SU-DHL-6 (cell line): ENCODE measurements at regions not wholly inside any gene's neighbourhood (a gene's known extent, or its start where the extent isn't known, plus 50 kb on each side); places are given as distances from the start of the nearest gene placed in this dataset.

Experiments used
- H2AFZ ChIP-seq: fragments of 200-600 bp; sonication (generic); 2 replicates; pipeline ENCODE4 v1.6.1; 2014; ENCODE audit warnings: low read depth, mild to moderate bottlenecking, moderate library complexity, mixed read lengths, antibody characterized with exemption, low read length; ENCODE audit not compliant: severe bottlenecking
- H3F3A ChIP-seq: fragments of 200-600 bp; shearing (Covaris generic); 2 replicates; pipeline ENCODE4 v1.6.0; 2016; ENCODE audit warnings: antibody characterized with exemption, mild to moderate bottlenecking; ENCODE audit not compliant: insufficient read depth
- H3K27ac ChIP-seq: fragments of 200-600 bp; sonication (generic); 2 replicates; pipeline ENCODE4 v1.5.1; 2016; ENCODE audit warnings: low read depth, mild to moderate bottlenecking, low read length, moderate library complexity, mixed read lengths
- H3K27me3 ChIP-seq: fragments of 200-600 bp; sonication (generic), shearing (Covaris generic); 2 replicates; pipeline ENCODE4 v1.6.0; 2014; ENCODE audit warnings: mild to moderate bottlenecking, low read length
- H3K36me3 ChIP-seq: fragments of 200-600 bp; sonication (generic); 2 replicates; pipeline ENCODE4 v1.6.1; 2014; ENCODE audit warnings: mild to moderate bottlenecking, low read length, mixed read lengths
- H3K4me2 ChIP-seq: fragments of 300-600, 200-600 bp; shearing (Covaris generic), sonication (generic); 2 replicates; pipeline ENCODE4 v1.6.0; 2014; ENCODE audit warnings: low read length, low read depth, mild to moderate bottlenecking; ENCODE audit not compliant: poor library complexity, severe bottlenecking
- H3K4me3 ChIP-seq: fragments of 200-600 bp; sonication (generic); 2 replicates; pipeline ENCODE4 v1.5.1; 2014; ENCODE audit warnings: antibody characterized with exemption, low read length, mild to moderate bottlenecking, mixed read lengths; ENCODE audit not compliant: insufficient read depth, poor library complexity, severe bottlenecking
- H3K79me2 ChIP-seq: fragments of 200-600 bp; sonication (generic); 2 replicates; pipeline ENCODE4 v1.6.1; 2014; ENCODE audit warnings: mild to moderate bottlenecking, low read length, moderate library complexity; ENCODE audit not compliant: insufficient read depth
- H3K9ac ChIP-seq: fragments of 200-600 bp; sonication (generic); 2 replicates; pipeline ENCODE4 v1.7.0; 2014; ENCODE audit warnings: mild to moderate bottlenecking, low read length
- H3K9me2 ChIP-seq: fragments of 200-600 bp; sonication (generic); replicated peaks from 2 replicates; pipeline ENCODE4 v1.6.1; 2014; ENCODE audit warnings: low read length; ENCODE audit not compliant: insufficient read depth
- H3K9me3 ChIP-seq: fragments of 200-600 bp; sonication (generic); 2 replicates; pipeline ENCODE4 v1.6.1; 2014; ENCODE audit warnings: low read length, mixed read lengths; ENCODE audit not compliant: insufficient read depth
- H4K20me1 ChIP-seq: fragments of 200-600 bp; sonication (generic); 2 replicates; pipeline ENCODE4 v1.6.1; 2014; ENCODE audit warnings: low read depth, mild to moderate bottlenecking, antibody characterized with exemption, low read length, moderate library complexity, mixed read lengths
- CTCF ChIP-seq: fragments of 200-600 bp; sonication (generic); IDR thresholded peaks from one replicate; pipeline ENCODE4 v1.5.1; 2017; ENCODE audit warnings: antibody characterized with exemption, mild to moderate bottlenecking, low read length, moderate library complexity; ENCODE audit not compliant: insufficient read depth, poor library complexity, severe bottlenecking
- EZH2phosphoT487 ChIP-seq: fragments of 200-600 bp; sonication (generic), shearing (Covaris generic); conservative IDR thresholded peaks from 2 replicates; pipeline ENCODE4 v1.6.1; 2018; ENCODE audit warnings: mild to moderate bottlenecking, antibody characterized with exemption, low read length, moderate library complexity, mixed read lengths

GRCh38 chr10:3668276-3668965 lies 116.6 kb downstream of the KLF6 start:
- H3K79me2 ChIP-seq, result no peaks in the 10 kb centered on the region
- no peaks in the 10 kb centered on the region for H3K9me3 ChIP-seq
- no peak overlapping the region for H3K4me3 ChIP-seq
- no peak overlapping the region for H2AFZ ChIP-seq
- TF ChIP-seq EZH2phosphoT487 (no peak), CTCF (no peak)
- no peak overlapping the region for H3K9ac ChIP-seq
- H3K4me2 ChIP-seq, result no peak overlapping the region
- no peaks in the 10 kb centered on the region for H3K36me3 ChIP-seq
- H3K27me3 ChIP-seq, result no peaks in the 10 kb centered on the region
- no peaks in the 10 kb centered on the region for H4K20me1 ChIP-seq
- H3K9me2 ChIP-seq, result no peaks in the 10 kb centered on the region
- H3F3A ChIP-seq, result no peaks in the 10 kb centered on the region
- H3K27ac ChIP-seq, result no peak overlapping the region

GRCh38 chr10:3666525-3667302 lies 118.3 kb downstream of the KLF6 start:
- H3K9me2 ChIP-seq, result no peaks in the 10 kb centered on the region
- H3K9ac ChIP-seq, result no peak overlapping the region
- H2AFZ ChIP-seq, result no peak overlapping the region
- no peak overlapping the region for H3K4me3 ChIP-seq
- H3F3A ChIP-seq, result no peaks in the 10 kb centered on the region
- no peaks in the 10 kb centered on the region for H3K9me3 ChIP-seq
- H3K27me3 ChIP-seq, result no peaks in the 10 kb centered on the region
- H3K4me2 ChIP-seq, result no peak overlapping the region
- no peaks in the 10 kb centered on the region for H3K79me2 ChIP-seq
- no peak for TF ChIP-seq EZH2phosphoT487
- no peak for TF ChIP-seq CTCF
- no peaks in the 10 kb centered on the region for H3K36me3 ChIP-seq
- no peaks in the 10 kb centered on the region for H4K20me1 ChIP-seq
- H3K27ac ChIP-seq, result no peak overlapping the region

GRCh38 chr10:3665316-3665908 lies 119.6 kb downstream of the KLF6 start:
- Histone ChIP-seq H3K36me3 (no peaks in the 10 kb centered on the region), H3K4me2 (no peak overlapping the region), H4K20me1 (no peaks in the 10 kb centered on the region), H3K4me3 (no peak overlapping the region), H3K27ac (no peak overlapping the region), H3K27me3 (no peaks in the 10 kb centered on the region), H2AFZ (no peak overlapping the region), H3F3A (no peaks in the 10 kb centered on the region), H3K79me2 (no peaks in the 10 kb centered on the region), H3K9me2 (no peaks in the 10 kb centered on the region), H3K9me3 (no peaks in the 10 kb centered on the region), H3K9ac (no peak overlapping the region)
- no peak for TF ChIP-seq CTCF
- no peak for TF ChIP-seq EZH2phosphoT487
